Ishikawa (cell line): ENCODE measurements at regions not wholly inside any gene's neighbourhood (a gene's known extent, or its start where the extent isn't known, plus 50 kb on each side); places are given as distances from the start of the nearest gene placed in this dataset.

ENCODE experiments used
- CEBPB ChIP-seq: IDR thresholded peaks from 2 replicates; pipeline ENCODE4 v1.6.1; 2012
- CREB1 ChIP-seq: IDR thresholded peaks from 2 replicates; pipeline ENCODE4 v1.6.1; 2012; ENCODE audit warnings: low read depth
- EGR1 ChIP-seq: IDR thresholded peaks from 2 replicates; pipeline ENCODE4 v1.6.1; 2012
- EP300 ChIP-seq: IDR thresholded peaks from 2 replicates; pipeline ENCODE4 v1.6.1; 2012; ENCODE audit warnings: borderline replicate concordance
- FOXM1 ChIP-seq: IDR thresholded peaks from 2 replicates; pipeline ENCODE4 v1.6.1; 2012; ENCODE audit warnings: low read depth, borderline replicate concordance
- MAX ChIP-seq: IDR thresholded peaks from 2 replicates; pipeline ENCODE4 v1.6.1; 2012
- NFIC ChIP-seq: IDR thresholded peaks from 2 replicates; pipeline ENCODE4 v1.6.1; 2012
- RAD21 ChIP-seq: IDR thresholded peaks from 2 replicates; pipeline ENCODE4 v1.6.1; 2012; ENCODE audit warnings: low read depth
- REST ChIP-seq: IDR thresholded peaks from 2 replicates; pipeline ENCODE4 v1.6.1; 2012; ENCODE audit warnings: low read depth, mild to moderate bottlenecking
- TAF1 ChIP-seq: IDR thresholded peaks from 2 replicates; pipeline ENCODE4 v1.6.1; 2012; ENCODE audit warnings: low read depth, mild to moderate bottlenecking
- TCF12 ChIP-seq: IDR thresholded peaks from 2 replicates; pipeline ENCODE4 v1.6.1; 2012; ENCODE audit warnings: low read depth
- TEAD4 ChIP-seq: IDR thresholded peaks from 2 replicates; pipeline ENCODE4 v1.6.1; 2012
- USF1 ChIP-seq: IDR thresholded peaks from 2 replicates; pipeline ENCODE4 v1.6.1; 2012
- YY1 ChIP-seq: IDR thresholded peaks from 2 replicates; pipeline ENCODE4 v1.6.1; 2012; ENCODE audit warnings: low read depth
- ZBTB7A ChIP-seq: IDR thresholded peaks from 2 replicates; pipeline ENCODE4 v1.6.1; 2012; ENCODE audit warnings: low read depth

GRCh38 chr2:15695582-15696330 lies 104.1 kb downstream of the DDX1 start:
- TF ChIP-seq TEAD4 (no peak), MAX (no peak), RAD21 (no peak), CEBPB (no peak), REST (no peak), TAF1 (no peak), ZBTB7A (no peak), EP300 (no peak), YY1 (no peak), EGR1 (no peak), CREB1 (no peak), TCF12 (no peak)

GRCh38 chr2:15700131-15700530 lies 108.5 kb downstream of the DDX1 start:
- TF ChIP-seq EP300: no peak

- no peak for TF ChIP-seq FOXM1
- no peak for TF ChIP-seq TEAD4
- no peak for TF ChIP-seq EP300
- TF ChIP-seq TAF1: no peak
Observed at GRCh38 chr2:15700599-15701340, 109.1 kb downstream of the DDX1 start.

- no peak for TF ChIP-seq ZBTB7A
- TF ChIP-seq FOXM1: no peak
- no peak for TF ChIP-seq CEBPB
- no peak for TF ChIP-seq USF1
- no peak for TF ChIP-seq TCF12
- TF ChIP-seq CREB1: no peak
- no peak for TF ChIP-seq EP300
- TF ChIP-seq RAD21: no peak
- TF ChIP-seq NFIC: no peak
- no peak for TF ChIP-seq REST
Observed at GRCh38 chr2:15701341-15701907, 109.8 kb downstream of the DDX1 start.

GRCh38 chr2:15701991-15702390 lies 110.3 kb downstream of the DDX1 start:
- no peak for TF ChIP-seq MAX
- no peak for TF ChIP-seq FOXM1
- TF ChIP-seq TCF12: no peak
- no peak for TF ChIP-seq REST
- no peak for TF ChIP-seq NFIC
- no peak for TF ChIP-seq CREB1
- no peak for TF ChIP-seq ZBTB7A
- no peak for TF ChIP-seq YY1
- no peak for TF ChIP-seq CEBPB
- TF ChIP-seq TEAD4: no peak
- TF ChIP-seq EP300: no peak
- TF ChIP-seq USF1: no peak
- TF ChIP-seq EGR1: no peak
- TF ChIP-seq TAF1: no peak
- TF ChIP-seq RAD21: no peak
